ENCODE measurements at regions not wholly inside any gene's neighbourhood (a gene's known extent, or its start where the extent isn't known, plus 50 kb on each side); places are given as distances from the start of the nearest gene placed in this dataset.
A peak's percentile ranks its signal among the peaks of the same experiment; 100 is the strongest.

DNA sequence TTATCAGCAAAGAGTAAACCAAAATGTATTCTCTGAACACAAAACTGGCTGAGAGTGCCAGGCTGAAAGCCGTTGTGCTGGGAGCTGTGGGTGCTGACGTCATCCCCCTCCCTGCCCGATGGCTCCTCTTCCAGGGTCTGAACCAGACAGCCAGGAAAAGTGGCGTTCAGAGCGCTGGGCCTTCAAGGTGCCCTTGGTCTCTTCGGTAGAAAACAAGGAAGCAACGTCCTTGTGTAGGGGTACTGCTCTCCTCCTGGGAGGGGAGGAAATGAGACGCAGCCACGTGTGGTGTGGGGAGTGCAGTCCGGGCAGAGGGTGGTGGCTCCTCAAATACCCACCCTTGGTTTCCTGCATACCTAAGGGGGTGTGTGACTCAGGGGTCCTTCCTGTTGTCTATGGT lies 394.7 kb downstream of the SEC14L1 start:
- H3K9me3 ChIP-seq (ENCODE audit: control insufficient read depth, low read length): peaks cover 6% of the 10 kb centered on the region
- H3K9ac ChIP-seq (ENCODE audit: low read length): no peak overlapping the region
- DNase-seq (ENCODE audit: low read depth): no peak
- no peaks in the 10 kb centered on the region for H3K4me1 ChIP-seq (ENCODE audit: control insufficient read depth, insufficient read depth, low read length)
- H3K4me3 ChIP-seq (ENCODE audit: low read length): no peak overlapping the region
- no peaks in the 10 kb centered on the region for H3K36me3 ChIP-seq (ENCODE audit: control insufficient read depth, insufficient read depth, low read length, severe bottlenecking)
- peaks cover 50% of the 10 kb centered on the region for H3K27me3 ChIP-seq (replicated peaks; ENCODE audit: control insufficient read depth, insufficient read depth, low read length)

GRCh38 chr17:77535892-77536291 lies 395.1 kb downstream of the SEC14L1 start:
- Histone ChIP-seq H3K27me3 (replicated peaks; ENCODE audit: control insufficient read depth, insufficient read depth, low read length) (peaks cover 52% of the 10 kb centered on the region), H3K9ac (ENCODE audit: low read length) (no peak overlapping the region), H3K4me1 (ENCODE audit: control insufficient read depth, insufficient read depth, low read length) (no peaks in the 10 kb centered on the region), H3K9me3 (ENCODE audit: control insufficient read depth, low read length) (peaks cover 6% of the 10 kb centered on the region), H3K36me3 (ENCODE audit: control insufficient read depth, insufficient read depth, low read length, severe bottlenecking) (no peaks in the 10 kb centered on the region), H3K4me3 (ENCODE audit: low read length) (no peak overlapping the region)
- no peak for DNase-seq (ENCODE audit: low read depth)

DNA sequence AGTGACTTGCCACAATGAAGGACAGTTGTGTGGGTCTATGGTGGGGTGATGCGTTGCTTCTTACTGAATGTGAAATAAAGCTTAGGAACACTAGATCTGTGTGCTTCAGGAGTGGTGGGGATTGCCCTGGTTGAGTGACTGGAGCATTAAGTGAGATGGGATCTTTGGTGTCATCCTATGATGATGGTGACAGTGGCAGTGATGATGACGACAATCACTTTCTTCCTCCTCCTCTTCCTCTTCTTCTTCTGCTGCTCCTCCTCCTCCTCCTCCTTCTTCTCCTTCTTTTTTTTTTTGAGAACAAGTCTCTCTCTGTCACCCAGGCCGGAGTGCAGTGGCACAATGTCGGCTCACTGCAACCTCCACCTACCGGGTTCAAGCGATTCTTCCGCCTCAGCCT lies 396.8 kb downstream of the SEC14L1 start:
- H3K4me1 ChIP-seq (ENCODE audit: control insufficient read depth, insufficient read depth, low read length): no peaks in the 10 kb centered on the region
- no peak overlapping the region for H3K9ac ChIP-seq (ENCODE audit: low read length)
- peaks cover 49% of the 10 kb centered on the region for H3K27me3 ChIP-seq (replicated peaks; ENCODE audit: control insufficient read depth, insufficient read depth, low read length)
- H3K9me3 ChIP-seq (ENCODE audit: control insufficient read depth, low read length): peaks cover 6% of the 10 kb centered on the region
- H3K36me3 ChIP-seq (ENCODE audit: control insufficient read depth, insufficient read depth, low read length, severe bottlenecking): no peaks in the 10 kb centered on the region
- no peak overlapping the region for H3K4me3 ChIP-seq (ENCODE audit: low read length)
- no peak for DNase-seq (ENCODE audit: low read depth)

DNA sequence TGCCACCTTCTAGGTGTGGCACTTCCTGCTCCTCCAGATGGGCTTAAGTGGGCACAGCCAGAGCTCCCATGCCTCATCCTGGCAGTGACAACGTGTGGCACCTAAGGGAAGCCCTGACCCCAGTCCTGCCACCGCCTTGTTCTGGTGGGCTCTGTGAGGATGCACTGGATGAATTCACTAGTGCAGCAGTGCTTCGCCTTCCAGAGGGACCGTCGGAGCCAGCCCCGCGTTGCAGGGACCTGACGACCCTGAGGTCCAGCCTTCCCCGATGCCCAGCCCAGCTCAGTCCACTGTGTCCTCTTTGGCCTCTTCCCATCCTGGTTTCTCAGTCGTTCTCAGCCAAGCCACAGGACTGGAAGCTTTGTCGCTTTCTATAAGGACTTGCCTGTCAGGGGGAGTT lies 399.8 kb downstream of the SEC14L1 start:
- Histone ChIP-seq H3K36me3 (ENCODE audit: control insufficient read depth, insufficient read depth, low read length, severe bottlenecking) (no peaks in the 10 kb centered on the region), H3K9me3 (ENCODE audit: control insufficient read depth, low read length) (no peaks in the 10 kb centered on the region), H3K4me1 (ENCODE audit: control insufficient read depth, insufficient read depth, low read length) (no peaks in the 10 kb centered on the region), H3K9ac (ENCODE audit: low read length) (no peak overlapping the region), H3K27me3 (replicated peaks; ENCODE audit: control insufficient read depth, insufficient read depth, low read length) (peaks cover 59% of the 10 kb centered on the region), H3K4me3 (ENCODE audit: low read length) (no peak overlapping the region)
- no peak for DNase-seq (ENCODE audit: low read depth)

DNA sequence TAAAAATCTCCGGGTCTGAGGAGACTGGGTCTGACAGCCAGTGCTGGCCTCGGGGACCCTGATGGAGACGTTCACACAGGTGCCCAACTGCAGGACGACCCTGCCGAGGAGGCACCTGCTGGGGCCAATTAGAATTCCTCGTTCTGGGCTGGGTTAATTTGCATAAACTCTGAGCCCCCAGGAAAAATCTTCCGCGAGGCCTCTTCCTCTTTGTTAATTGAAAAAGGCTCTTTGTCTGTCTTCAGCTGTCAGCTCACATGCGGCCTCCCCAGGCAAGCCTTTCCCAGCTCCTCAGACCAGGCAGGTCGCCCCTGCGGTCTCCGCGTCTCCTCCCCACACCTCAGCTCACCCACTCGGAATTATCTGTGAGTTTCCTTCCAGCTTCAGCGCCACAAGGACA lies 400.2 kb downstream of the SEC14L1 start:
- H3K9ac ChIP-seq (ENCODE audit: low read length): no peak overlapping the region
- H3K36me3 ChIP-seq (ENCODE audit: control insufficient read depth, insufficient read depth, low read length, severe bottlenecking): no peaks in the 10 kb centered on the region
- peaks cover 59% of the 10 kb centered on the region for H3K27me3 ChIP-seq (replicated peaks; ENCODE audit: control insufficient read depth, insufficient read depth, low read length)
- no peak overlapping the region for H3K4me3 ChIP-seq (ENCODE audit: low read length)
- no peaks in the 10 kb centered on the region for H3K9me3 ChIP-seq (ENCODE audit: control insufficient read depth, low read length)
- no peaks in the 10 kb centered on the region for H3K4me1 ChIP-seq (ENCODE audit: control insufficient read depth, insufficient read depth, low read length)
- DNase-seq (ENCODE audit: low read depth): no peak

DNA sequence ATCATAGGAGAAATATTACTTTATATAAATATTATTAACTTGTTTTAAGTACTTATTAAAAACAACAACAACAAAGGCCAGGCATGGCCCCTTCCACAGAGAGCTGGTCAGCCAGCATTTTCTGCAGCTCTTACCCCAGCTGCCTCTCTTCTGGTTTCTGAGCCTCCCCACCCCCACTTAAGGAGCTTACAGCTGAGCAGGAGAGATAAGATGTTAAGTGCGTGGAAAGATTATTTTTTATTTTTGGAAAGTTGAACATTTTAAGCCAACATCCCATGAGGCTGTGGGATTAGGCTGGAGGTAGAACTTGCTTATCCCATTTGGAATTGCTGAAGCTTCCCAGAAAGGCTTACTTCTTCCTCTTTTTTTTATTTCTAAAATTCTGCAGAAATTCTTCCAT lies 401.2 kb downstream of the SEC14L1 start:
- Histone ChIP-seq H3K9me3 (ENCODE audit: control insufficient read depth, low read length) (no peaks in the 10 kb centered on the region), H3K4me1 (ENCODE audit: control insufficient read depth, insufficient read depth, low read length) (no peaks in the 10 kb centered on the region)
- no peak for DNase-seq (ENCODE audit: low read depth)

GRCh38 chr17:77542551-77543490 lies 402.1 kb downstream of the SEC14L1 start:
- H3K36me3 ChIP-seq (ENCODE audit: control insufficient read depth, insufficient read depth, low read length, severe bottlenecking): no peaks in the 10 kb centered on the region
- no peak overlapping the region for H3K9ac ChIP-seq (ENCODE audit: low read length)
- no peaks in the 10 kb centered on the region for H3K4me1 ChIP-seq (ENCODE audit: control insufficient read depth, insufficient read depth, low read length)
- H3K27me3 ChIP-seq (replicated peaks; ENCODE audit: control insufficient read depth, insufficient read depth, low read length): peaks cover 53% of the 10 kb centered on the region
- peak; percentile 95 for DNase-seq (ENCODE audit: low read depth)
- no peaks in the 10 kb centered on the region for H3K9me3 ChIP-seq (ENCODE audit: control insufficient read depth, low read length)
- H3K4me3 ChIP-seq (ENCODE audit: low read length): peak overlapping the region; percentile 6

More for the DNA sequence above, 401.2 kb downstream of the SEC14L1 start:
- Histone ChIP-seq H3K4me3 (ENCODE audit: low read length) (no peak overlapping the region), H3K27me3 (replicated peaks; ENCODE audit: control insufficient read depth, insufficient read depth, low read length) (peaks cover 60% of the 10 kb centered on the region), H3K36me3 (ENCODE audit: control insufficient read depth, insufficient read depth, low read length, severe bottlenecking) (no peaks in the 10 kb centered on the region), H3K9ac (ENCODE audit: low read length) (no peak overlapping the region)

DNA sequence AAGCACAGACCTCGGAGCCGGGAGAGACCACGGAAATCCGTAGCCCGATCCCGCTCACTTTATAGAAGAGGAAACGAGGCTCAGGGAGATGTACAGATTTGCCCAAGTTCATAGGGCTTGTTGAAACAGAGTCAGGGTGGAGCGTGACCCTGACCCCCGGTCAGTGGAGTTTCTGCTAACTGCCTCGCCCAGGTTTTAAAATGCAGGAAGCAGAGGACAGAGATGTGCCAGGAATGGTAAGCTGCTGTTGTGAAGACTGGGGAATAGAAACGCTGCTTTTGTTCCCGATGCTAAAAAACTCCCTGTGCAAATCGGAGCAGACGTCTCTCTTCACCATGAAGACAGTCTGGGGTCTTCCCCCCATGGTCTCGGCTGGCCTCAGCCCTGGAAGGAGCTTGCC lies 403.0 kb downstream of the SEC14L1 start:
- H3K9ac ChIP-seq (ENCODE audit: low read length): no peak overlapping the region
- H3K27me3 ChIP-seq (replicated peaks; ENCODE audit: control insufficient read depth, insufficient read depth, low read length): peaks cover 49% of the 10 kb centered on the region
- H3K9me3 ChIP-seq (ENCODE audit: control insufficient read depth, low read length): no peaks in the 10 kb centered on the region
- no peaks in the 10 kb centered on the region for H3K4me1 ChIP-seq (ENCODE audit: control insufficient read depth, insufficient read depth, low read length)
- H3K4me3 ChIP-seq (ENCODE audit: low read length): no peak overlapping the region
- H3K36me3 ChIP-seq (ENCODE audit: control insufficient read depth, insufficient read depth, low read length, severe bottlenecking): no peaks in the 10 kb centered on the region
- DNase-seq (ENCODE audit: low read depth): no peak

DNA sequence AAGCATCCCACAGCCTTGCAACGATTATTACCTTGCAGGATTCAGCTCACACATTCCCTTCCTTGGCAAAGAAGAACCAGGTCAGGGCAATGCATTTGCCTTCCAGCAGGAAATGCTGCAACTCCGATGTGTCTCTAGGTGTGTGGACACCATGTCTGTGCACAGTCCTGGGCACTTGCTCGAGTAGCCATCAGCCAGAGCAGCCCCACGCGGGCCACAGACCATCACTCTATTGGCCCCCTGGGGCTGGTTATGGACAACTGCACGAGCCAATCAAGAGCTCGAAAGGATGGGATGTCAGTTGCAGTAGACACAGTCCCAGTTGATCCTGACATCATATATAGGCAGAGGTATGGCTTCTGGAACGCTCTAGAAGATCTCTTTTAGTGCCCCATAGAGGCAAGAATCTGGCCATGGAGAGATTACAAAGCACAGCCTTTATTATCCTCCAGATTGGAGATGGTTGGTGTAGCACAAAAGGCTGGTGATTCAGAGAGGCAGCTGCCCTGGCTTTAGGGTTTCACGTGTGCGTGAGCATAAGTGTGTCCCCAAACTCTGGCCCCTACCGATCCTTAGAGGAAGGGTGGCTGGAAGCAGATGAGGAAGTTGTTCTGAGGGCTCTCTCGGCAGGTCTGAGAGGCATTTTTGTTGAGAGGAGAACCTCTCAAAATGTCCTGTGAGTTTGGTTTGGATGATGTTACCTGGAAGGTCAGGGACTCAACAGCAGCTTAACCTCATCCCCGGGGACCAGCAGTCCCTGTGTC lies 403.8 kb downstream of the SEC14L1 start:
- no peaks in the 10 kb centered on the region for H3K4me1 ChIP-seq (ENCODE audit: control insufficient read depth, insufficient read depth, low read length)
- no peak for DNase-seq (ENCODE audit: low read depth)
- H3K36me3 ChIP-seq (ENCODE audit: control insufficient read depth, insufficient read depth, low read length, severe bottlenecking): no peaks in the 10 kb centered on the region
- H3K4me3 ChIP-seq (ENCODE audit: low read length): no peak overlapping the region
- peaks cover 54% of the 10 kb centered on the region for H3K27me3 ChIP-seq (replicated peaks; ENCODE audit: control insufficient read depth, insufficient read depth, low read length)
- no peaks in the 10 kb centered on the region for H3K9me3 ChIP-seq (ENCODE audit: control insufficient read depth, low read length)
- H3K9ac ChIP-seq (ENCODE audit: low read length): no peak overlapping the region

DNA sequence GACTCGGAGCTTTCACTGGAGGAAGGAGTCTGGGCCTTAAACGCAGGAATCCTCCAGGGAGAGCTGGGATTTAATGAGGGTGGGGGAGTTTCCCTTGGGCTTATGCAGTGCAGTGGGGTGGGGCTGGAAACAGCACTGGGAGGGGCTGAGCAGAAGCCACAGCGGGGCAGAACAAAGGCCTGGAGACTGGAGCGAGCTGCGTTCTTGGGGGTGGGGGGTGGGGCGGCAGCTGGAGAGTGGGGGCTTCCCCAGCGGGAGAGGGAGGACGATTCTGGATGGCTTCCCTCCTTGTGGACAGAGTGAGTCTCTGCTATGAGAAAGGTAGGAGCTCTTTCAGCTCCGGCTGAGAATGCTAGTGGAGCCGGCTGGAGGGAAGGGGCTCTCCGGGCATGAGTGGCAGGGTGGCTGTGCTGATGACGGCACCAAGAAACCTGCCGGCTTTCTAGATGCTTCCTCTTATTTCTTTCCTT lies 406.0 kb downstream of the SEC14L1 start:
- H3K9me3 ChIP-seq (ENCODE audit: control insufficient read depth, low read length): no peaks in the 10 kb centered on the region
- peaks cover 52% of the 10 kb centered on the region for H3K27me3 ChIP-seq (replicated peaks; ENCODE audit: control insufficient read depth, insufficient read depth, low read length)
- no peaks in the 10 kb centered on the region for H3K36me3 ChIP-seq (ENCODE audit: control insufficient read depth, insufficient read depth, low read length, severe bottlenecking)
- H3K4me3 ChIP-seq (ENCODE audit: low read length): no peak overlapping the region
- DNase-seq (ENCODE audit: low read depth): no peak
- no peaks in the 10 kb centered on the region for H3K4me1 ChIP-seq (ENCODE audit: control insufficient read depth, insufficient read depth, low read length)
- H3K9ac ChIP-seq (ENCODE audit: low read length): no peak overlapping the region

DNA sequence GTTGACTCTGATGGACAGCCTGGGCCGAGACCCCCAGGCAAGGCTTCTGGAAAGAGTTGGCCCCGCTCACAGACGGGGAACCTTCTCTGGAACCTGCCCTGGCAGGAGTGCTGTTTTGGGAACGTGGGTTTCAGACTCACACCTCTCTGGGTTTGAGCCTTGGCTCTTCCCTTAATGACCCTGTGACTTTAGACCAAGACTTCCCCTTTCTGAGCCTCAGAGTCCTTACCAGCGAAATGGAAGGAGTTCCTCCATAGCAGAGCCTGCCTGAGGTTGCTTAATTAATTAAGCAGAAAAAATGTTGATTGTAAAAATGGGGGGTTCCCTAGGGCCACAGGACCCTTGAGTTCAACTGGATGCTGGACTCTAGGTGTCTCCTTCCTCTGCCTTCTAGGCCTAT lies 408.2 kb downstream of the SEC14L1 start:
- Histone ChIP-seq H3K27me3 (replicated peaks; ENCODE audit: control insufficient read depth, insufficient read depth, low read length) (peaks cover 66% of the 10 kb centered on the region), H3K36me3 (ENCODE audit: control insufficient read depth, insufficient read depth, low read length, severe bottlenecking) (no peaks in the 10 kb centered on the region), H3K9me3 (ENCODE audit: control insufficient read depth, low read length) (no peaks in the 10 kb centered on the region), H3K4me1 (ENCODE audit: control insufficient read depth, insufficient read depth, low read length) (no peaks in the 10 kb centered on the region), H3K9ac (ENCODE audit: low read length) (no peak overlapping the region), H3K4me3 (ENCODE audit: low read length) (no peak overlapping the region)
- no peak for DNase-seq (ENCODE audit: low read depth)

All from adipocyte (in vitro differentiated cells).